OCI-LY3 (cell line): ENCODE measurements at regions not wholly inside any gene's neighbourhood (a gene's known extent, or its start where the extent isn't known, plus 50 kb on each side); places are given as distances from the start of the nearest gene placed in this dataset.
A peak's percentile ranks its signal among the peaks of the same experiment; 100 is the strongest.

Experiments
- EZH2phosphoT487 ChIP-seq: fragments of 200-600 bp; shearing (Covaris generic); IDR thresholded peaks from 2 replicates; pipeline ENCODE4 v1.6.1; 2018; ENCODE audit warnings: antibody characterized with exemption, mixed run types, low read depth
- TF ChIP-seq, protein P1 (sequence below): fragments of 200-600, 300-600 bp; sonication (generic); IDR thresholded peaks from 2 replicates; pipeline ENCODE4 v1.5.1; 2014; ENCODE audit warnings: antibody characterized with exemption, low read length, low read depth

- TF ChIP-seq, protein P1, sequence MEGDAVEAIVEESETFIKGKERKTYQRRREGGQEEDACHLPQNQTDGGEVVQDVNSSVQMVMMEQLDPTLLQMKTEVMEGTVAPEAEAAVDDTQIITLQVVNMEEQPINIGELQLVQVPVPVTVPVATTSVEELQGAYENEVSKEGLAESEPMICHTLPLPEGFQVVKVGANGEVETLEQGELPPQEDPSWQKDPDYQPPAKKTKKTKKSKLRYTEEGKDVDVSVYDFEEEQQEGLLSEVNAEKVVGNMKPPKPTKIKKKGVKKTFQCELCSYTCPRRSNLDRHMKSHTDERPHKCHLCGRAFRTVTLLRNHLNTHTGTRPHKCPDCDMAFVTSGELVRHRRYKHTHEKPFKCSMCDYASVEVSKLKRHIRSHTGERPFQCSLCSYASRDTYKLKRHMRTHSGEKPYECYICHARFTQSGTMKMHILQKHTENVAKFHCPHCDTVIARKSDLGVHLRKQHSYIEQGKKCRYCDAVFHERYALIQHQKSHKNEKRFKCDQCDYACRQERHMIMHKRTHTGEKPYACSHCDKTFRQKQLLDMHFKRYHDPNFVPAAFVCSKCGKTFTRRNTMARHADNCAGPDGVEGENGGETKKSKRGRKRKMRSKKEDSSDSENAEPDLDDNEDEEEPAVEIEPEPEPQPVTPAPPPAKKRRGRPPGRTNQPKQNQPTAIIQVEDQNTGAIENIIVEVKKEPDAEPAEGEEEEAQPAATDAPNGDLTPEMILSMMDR = peak; percentile 21; the same call in 1 of the 2 replicates
- no peak for TF ChIP-seq EZH2phosphoT487
These were observed 55.4 kb upstream of the RMP24 start for GRCh38 chr18:35917043-35917442.
